ENCODE measurements at regions not wholly inside any gene's neighbourhood (a gene's known extent, or its start where the extent isn't known, plus 50 kb on each side); places are given as distances from the start of the nearest gene placed in this dataset.

DNA sequence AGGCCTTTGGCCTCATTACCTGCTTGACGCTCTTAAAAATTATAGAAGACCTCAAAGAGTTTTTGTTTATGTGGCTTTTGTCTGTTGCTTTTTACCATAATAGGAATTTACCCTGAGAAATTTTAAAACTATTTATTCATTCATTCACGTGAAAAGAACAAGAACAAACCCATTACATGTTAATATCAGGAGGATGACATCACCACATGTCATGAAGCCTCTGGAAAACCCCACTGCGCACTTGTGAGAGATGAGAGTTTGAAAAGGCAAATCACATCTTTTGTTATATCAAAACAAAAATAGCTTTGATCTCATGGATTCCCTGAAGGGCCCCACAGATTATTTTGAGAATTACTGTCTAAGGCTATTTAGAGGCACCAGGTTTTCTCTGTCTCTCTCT is 61.3 kb upstream of the EYA2 start:
- no peak for TF ChIP-seq CTCF (IDR thresholded peaks at IDR 0.05)
- no peak for TF ChIP-seq POLR2A (IDR thresholded peaks at IDR 0.05)

Measured in body of pancreas (tissue), 4 donors.